ENCODE measurements at regions not wholly inside any gene's neighbourhood (a gene's known extent, or its start where the extent isn't known, plus 50 kb on each side); places are given as distances from the start of the nearest gene placed in this dataset.

GRCh38 chr9:99577351-99577750, 244.3 kb upstream of the NR4A3 start:
- TF ChIP-seq POLR2AphosphoS5 (IDR thresholded peaks at IDR 0.05) (no peak), EP300 (IDR thresholded peaks at IDR 0.05) (no peak), CTCF (IDR thresholded peaks at IDR 0.05) (no peak), POLR2A (IDR thresholded peaks at IDR 0.05) (no peak)
- H3K4me3 ChIP-seq = no peak overlapping the region
- no peak for ATAC-seq
- WGBS, 2 donors (ENCODE audit: low coverage in 1 of 2) = 80 to 85% methylated on average over 2 of the region's 2 CpGs
- no peaks in the 10 kb centered on the region for H3K27me3 ChIP-seq
- H3K27ac ChIP-seq = no peak overlapping the region
- H3K9me3 ChIP-seq = no peaks in the 10 kb centered on the region
- H3K36me3 ChIP-seq = no peaks in the 10 kb centered on the region
- peaks cover 0 to 11% (median 0%) of the 10 kb centered on the region in 3 donors for H3K4me1 ChIP-seq

- TF ChIP-seq POLR2A (IDR thresholded peaks at IDR 0.05) (no peak), POLR2AphosphoS5 (IDR thresholded peaks at IDR 0.05) (no peak), CTCF (IDR thresholded peaks at IDR 0.05) (no peak), EP300 (IDR thresholded peaks at IDR 0.05) (no peak)
- no peak overlapping the region for H3K27ac ChIP-seq
- no peaks in the 10 kb centered on the region for H3K27me3 ChIP-seq
- no peaks in the 10 kb centered on the region for H3K36me3 ChIP-seq
- H3K9me3 ChIP-seq = no peaks in the 10 kb centered on the region
- H3K4me3 ChIP-seq = no peak overlapping the region
- no peaks in the 10 kb centered on the region for H3K4me1 ChIP-seq
- WGBS, 2 donors (ENCODE audit: low coverage in 1 of 2) = 85 to 100% methylated on average over 1 of the region's 1 CpG
- ATAC-seq = no peak
Observed at GRCh38 chr9:99578666-99579065, 243.0 kb upstream of the NR4A3 start.

GRCh38 chr9:99579964-99580363, 241.7 kb upstream of the NR4A3 start:
- H3K27me3 ChIP-seq = no peaks in the 10 kb centered on the region
- H3K9me3 ChIP-seq = no peaks in the 10 kb centered on the region
- H3K36me3 ChIP-seq = no peaks in the 10 kb centered on the region
- TF ChIP-seq POLR2A (IDR thresholded peaks at IDR 0.05) (no peak), POLR2AphosphoS5 (IDR thresholded peaks at IDR 0.05) (no peak), EP300 (IDR thresholded peaks at IDR 0.05) (no peak), CTCF (IDR thresholded peaks at IDR 0.05) (no peak)
- no peak overlapping the region for H3K27ac ChIP-seq
- peak; percentile 68 for ATAC-seq
- H3K4me3 ChIP-seq = no peak overlapping the region
- WGBS, 2 donors (ENCODE audit: low coverage in 1 of 2) = 89 to 92% methylated on average over 4 of the region's 4 CpGs
- no peaks in the 10 kb centered on the region for H3K4me1 ChIP-seq

- no peak for ATAC-seq
- 72 to 83% methylated on average over 5 to 6 of the region's 6 CpGs for WGBS, 2 donors (ENCODE audit: low coverage in 1 of 2)
- H3K27me3 ChIP-seq = no peaks in the 10 kb centered on the region
- no peaks in the 10 kb centered on the region for H3K36me3 ChIP-seq
- no peaks in the 10 kb centered on the region for H3K9me3 ChIP-seq
- no peak overlapping the region for H3K4me3 ChIP-seq
- no peaks in the 10 kb centered on the region for H3K4me1 ChIP-seq
- no peak overlapping the region for H3K27ac ChIP-seq
- TF ChIP-seq CTCF (IDR thresholded peaks at IDR 0.05) (no peak), POLR2A (IDR thresholded peaks at IDR 0.05) (no peak), POLR2AphosphoS5 (IDR thresholded peaks at IDR 0.05) (no peak), EP300 (IDR thresholded peaks at IDR 0.05) (no peak)
Observed at GRCh38 chr9:99582814-99583213, 238.9 kb upstream of the NR4A3 start.

- H3K4me1 ChIP-seq = no peaks in the 10 kb centered on the region
- H3K9me3 ChIP-seq = no peaks in the 10 kb centered on the region
- no peak for ATAC-seq
- H3K27me3 ChIP-seq = no peaks in the 10 kb centered on the region
- no peak overlapping the region for H3K27ac ChIP-seq
- H3K36me3 ChIP-seq = no peaks in the 10 kb centered on the region
- WGBS, 2 donors (ENCODE audit: low coverage in 1 of 2) = 75 to 88% methylated on average over 2 to 3 of the region's 3 CpGs
- TF ChIP-seq POLR2AphosphoS5 (IDR thresholded peaks at IDR 0.05) = no peak
- TF ChIP-seq EP300 (IDR thresholded peaks at IDR 0.05) = no peak
- H3K4me3 ChIP-seq = no peak overlapping the region
Observed at GRCh38 chr9:99588299-99588698, 233.4 kb upstream of the NR4A3 start.
